ENCODE measurements at regions not wholly inside any gene's neighbourhood (a gene's known extent, or its start where the extent isn't known, plus 50 kb on each side); places are given as distances from the start of the nearest gene placed in this dataset.

GRCh38 chr10:52615331-52615730, 157.3 kb downstream of the MBL2 start:
- no peak for DNase-seq

- DNase-seq, result no peak
Observed at GRCh38 chr10:52615756-52616394, 156.7 kb downstream of the MBL2 start.

GRCh38 chr10:52616395-52616764, 156.2 kb downstream of the MBL2 start:
- DNase-seq, result no peak

GRCh38 chr10:52617346-52617745, 155.2 kb downstream of the MBL2 start:
- DNase-seq, result no peak

GRCh38 chr10:52619052-52619451, 153.5 kb downstream of the MBL2 start:
- DNase-seq, result no peak

GRCh38 chr10:52621635-52622079, 150.9 kb downstream of the MBL2 start:
- no peak for DNase-seq

GRCh38 chr10:52623761-52624160, 148.8 kb downstream of the MBL2 start:
- no peak for DNase-seq

GRCh38 chr10:52627279-52627678, 145.3 kb downstream of the MBL2 start:
- no peak for DNase-seq

- no peak for DNase-seq
Observed at GRCh38 chr10:52631146-52631545, 141.4 kb downstream of the MBL2 start.

GRCh38 chr10:52631648-52632047, 140.9 kb downstream of the MBL2 start:
- no peak for DNase-seq

GRCh38 chr10:52632591-52632990, 140.0 kb downstream of the MBL2 start:
- no peak for DNase-seq

GRCh38 chr10:52633266-52633665, 139.3 kb downstream of the MBL2 start:
- no peak for DNase-seq

- DNase-seq, result no peak
Observed at GRCh38 chr10:52635651-52636050, 136.9 kb downstream of the MBL2 start.

- no peak for DNase-seq
Observed at GRCh38 chr10:52636874-52637273, 135.7 kb downstream of the MBL2 start.

- no peak for DNase-seq
Observed at GRCh38 chr10:52637592-52637991, 135.0 kb downstream of the MBL2 start.

GRCh38 chr10:52639652-52640051, 132.9 kb downstream of the MBL2 start:
- DNase-seq, result no peak

- DNase-seq, result no peak
Observed at GRCh38 chr10:52642208-52642607, 130.4 kb downstream of the MBL2 start.

- peak; percentile 27 for DNase-seq
Observed at GRCh38 chr10:52644373-52645186, 128.0 kb downstream of the MBL2 start.

- DNase-seq, result no peak
Observed at GRCh38 chr10:52645187-52645758, 127.3 kb downstream of the MBL2 start.

- DNase-seq, result no peak
Observed at GRCh38 chr10:52649511-52649910, 123.1 kb downstream of the MBL2 start.

GRCh38 chr10:52650873-52651272, 121.7 kb downstream of the MBL2 start:
- DNase-seq, result no peak

GRCh38 chr10:52651293-52651692, 121.3 kb downstream of the MBL2 start:
- DNase-seq, result no peak

GRCh38 chr10:52652431-52653262, 119.9 kb downstream of the MBL2 start:
- peak; percentile 18 for DNase-seq
